Activated effector memory CD4-positive, alpha-beta T cell treated with anti-CD3 and anti-CD28 coated beads, Interleukin-2, amount 50 U/mL, for 16 hours (primary cell): ENCODE measurements at regions not wholly inside any gene's neighbourhood (a gene's known extent, or its start where the extent isn't known, plus 50 kb on each side); places are given as distances from the start of the nearest gene placed in this dataset.

Source experiments
- DNase-seq: peaks from one replicate; pipeline ENCODE4 v3.0.0-alpha.2; 2020

DNA sequence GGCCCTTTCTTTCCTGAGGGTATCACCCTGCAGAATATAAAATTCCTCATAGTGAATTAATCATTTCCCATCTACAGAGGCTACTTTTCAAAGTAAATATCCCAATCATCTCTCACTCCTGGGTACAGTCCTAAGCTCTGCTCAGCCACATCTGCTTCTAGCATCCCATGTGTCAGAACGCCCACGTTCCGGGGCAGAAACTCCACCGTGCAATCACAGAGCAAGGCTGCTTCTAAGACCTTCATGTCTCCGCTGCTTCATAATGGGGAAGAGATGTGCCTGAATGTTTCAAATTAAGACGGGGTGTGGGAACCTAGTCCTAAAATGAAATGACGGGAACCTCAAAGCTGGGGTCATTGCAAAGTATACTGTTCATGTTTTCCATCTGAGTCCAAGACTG, 208.8 kb upstream of the GMDS start:
- no peak for DNase-seq

DNA sequence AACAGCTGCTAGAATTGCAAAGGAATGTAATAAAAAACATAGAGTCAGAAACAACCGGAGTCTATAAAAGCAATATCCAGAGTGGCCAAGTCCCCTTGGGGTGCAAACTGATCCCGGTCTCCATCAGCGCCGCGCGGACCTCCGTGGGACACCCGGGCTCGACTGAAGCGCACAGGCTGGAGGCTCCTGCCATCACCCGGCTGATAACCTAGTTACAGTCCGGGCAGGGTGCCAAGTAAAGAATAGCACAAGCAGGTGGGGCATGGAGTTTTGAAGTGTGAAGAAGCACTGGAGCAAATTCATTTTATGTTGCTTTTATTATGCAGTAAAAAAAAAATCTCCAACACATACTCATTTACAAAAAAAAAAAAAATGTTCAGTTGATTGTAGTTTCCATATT, 205.1 kb upstream of the GMDS start:
- DNase-seq: no peak

DNA sequence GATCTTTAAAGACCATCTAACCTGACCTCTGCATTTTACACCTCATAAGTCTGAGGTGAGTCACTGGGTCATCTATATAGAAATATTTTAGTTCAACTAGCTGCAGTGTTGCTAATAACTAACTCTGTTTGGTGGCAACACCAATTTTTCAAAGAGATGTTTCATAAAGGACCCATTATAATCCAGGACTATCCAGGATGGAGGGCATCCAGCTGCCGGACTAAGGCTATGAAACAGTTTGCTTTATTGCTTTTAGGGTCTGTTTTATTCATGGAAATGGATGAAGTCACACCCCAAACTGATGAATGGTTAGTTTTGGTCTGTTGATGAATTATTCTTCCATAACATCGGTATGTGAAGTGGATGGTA, 204.2 kb upstream of the GMDS start:
- no peak for DNase-seq

DNA sequence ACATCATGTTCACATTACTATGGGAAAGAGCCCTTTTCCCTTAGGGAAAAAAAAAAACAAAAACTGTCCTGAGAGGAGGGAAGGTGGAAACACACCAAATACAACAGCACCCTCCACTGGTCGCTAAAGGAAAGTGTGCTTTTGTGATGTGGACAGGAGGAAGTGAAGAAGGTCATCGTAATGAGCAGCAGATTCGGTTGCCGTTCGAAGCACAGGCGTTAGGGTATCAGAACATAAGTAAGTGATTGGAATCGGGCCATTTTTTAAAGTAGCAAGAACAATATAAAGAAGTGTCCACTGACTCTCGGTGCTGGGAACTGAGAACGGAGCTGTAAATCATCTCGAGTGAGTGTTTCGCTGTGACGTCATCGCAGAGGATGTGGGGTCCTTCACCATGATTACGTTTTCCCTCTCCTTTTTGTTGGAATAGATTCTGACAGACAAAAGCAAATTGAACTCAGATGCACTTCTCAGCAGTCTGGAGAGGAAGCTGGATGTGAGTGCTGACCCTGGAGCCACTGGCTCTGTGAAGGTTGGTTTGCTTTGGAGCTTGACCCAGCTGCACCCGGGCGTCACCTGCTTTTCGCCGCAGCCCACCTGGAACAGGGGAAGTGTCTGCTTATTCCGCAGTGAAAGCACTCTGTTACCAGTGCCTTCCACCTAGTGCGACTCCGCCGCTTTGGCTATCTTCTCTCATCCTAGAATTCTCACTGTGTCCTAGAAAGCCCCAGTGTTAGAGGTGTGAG, 203.6 kb upstream of the GMDS start:
- DNase-seq: no peak

DNA sequence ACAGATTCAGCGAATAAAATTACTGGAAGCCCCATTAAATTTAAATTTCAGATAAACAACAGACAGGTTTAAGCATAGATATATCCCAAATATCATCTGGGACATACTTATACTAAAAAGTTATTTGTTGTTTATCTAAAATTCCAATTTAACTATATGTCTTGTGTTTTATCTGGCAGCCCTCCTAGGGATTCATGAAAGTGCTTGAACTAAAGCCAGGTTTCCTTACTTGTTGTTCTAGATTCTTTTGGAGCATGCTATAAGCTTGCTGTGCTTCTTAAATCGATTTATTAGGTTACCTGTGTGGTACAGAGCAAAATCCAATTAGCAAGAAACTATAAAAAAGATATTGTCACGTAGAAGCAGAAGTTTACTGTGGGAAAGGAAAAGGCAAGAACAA, 202.5 kb upstream of the GMDS start:
- DNase-seq: no peak

DNA sequence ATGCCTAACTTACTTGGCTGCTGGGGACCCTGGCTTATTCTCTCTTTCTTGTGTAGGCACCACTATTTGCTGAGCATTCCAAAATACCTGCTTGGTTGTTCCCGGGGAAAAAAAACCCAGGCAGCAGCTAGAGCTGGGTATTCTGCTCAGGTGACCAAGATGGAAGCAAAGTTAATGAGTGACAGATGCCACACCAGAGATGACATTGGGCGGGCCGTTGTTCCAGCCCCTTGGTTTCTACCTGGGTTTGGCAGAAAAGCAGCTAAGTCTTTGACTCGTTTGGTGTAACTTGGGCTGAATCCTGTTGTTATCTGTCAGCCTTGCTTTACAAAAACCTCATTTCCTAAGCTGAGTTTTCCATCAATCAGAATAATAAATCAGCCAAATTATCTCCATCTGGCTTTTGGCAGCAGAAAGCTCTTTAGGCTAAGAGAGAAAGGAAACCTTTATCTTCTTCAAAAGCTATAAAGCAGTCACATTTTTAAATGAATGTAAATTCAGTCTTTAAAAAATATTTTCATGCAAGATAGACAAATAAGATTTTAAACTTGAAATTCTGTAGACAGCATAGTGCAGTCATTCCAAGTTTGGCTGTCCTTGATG, 202.0 kb upstream of the GMDS start:
- no peak for DNase-seq

DNA sequence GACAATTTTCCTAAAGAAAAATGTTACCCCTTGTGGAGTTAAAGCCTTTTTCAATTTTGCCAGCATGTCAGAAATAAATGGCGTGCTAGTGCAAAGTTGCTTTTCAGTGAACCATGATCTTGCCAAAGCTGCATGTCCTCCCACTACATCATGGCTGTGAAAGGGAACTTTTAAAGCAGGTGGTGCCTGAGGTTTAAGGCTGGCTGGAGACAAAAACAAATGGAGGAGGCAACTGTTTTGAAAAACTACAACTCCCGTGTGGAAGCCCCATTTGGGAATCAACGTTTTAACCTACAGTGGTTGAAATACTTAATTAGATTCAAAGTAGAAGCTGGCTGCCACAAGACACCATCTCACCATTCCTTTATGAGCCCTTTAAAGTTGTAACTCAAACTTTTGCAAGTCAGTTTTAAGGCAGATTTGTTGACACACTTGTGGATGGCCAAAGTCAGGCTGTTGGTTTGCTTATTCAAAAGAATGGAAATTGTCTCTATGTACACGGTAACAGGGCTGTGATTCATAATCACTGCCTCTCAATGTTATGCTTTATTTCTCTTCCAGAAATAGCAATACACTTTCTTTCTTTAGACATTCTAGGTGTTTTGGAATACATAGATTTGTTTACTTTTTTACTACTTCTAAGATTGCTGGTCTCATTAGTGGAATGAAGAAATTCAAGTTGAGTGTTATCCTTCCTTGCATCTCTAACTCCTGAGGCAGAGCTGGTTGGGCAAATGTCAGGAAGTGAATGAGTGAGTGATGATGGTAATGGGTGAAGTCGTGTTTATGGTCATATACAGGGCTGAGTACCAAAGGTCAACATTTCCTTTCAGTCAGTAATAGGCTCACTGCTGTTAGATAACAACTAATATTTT, 196.4 kb upstream of the GMDS start:
- DNase-seq: no peak

DNA sequence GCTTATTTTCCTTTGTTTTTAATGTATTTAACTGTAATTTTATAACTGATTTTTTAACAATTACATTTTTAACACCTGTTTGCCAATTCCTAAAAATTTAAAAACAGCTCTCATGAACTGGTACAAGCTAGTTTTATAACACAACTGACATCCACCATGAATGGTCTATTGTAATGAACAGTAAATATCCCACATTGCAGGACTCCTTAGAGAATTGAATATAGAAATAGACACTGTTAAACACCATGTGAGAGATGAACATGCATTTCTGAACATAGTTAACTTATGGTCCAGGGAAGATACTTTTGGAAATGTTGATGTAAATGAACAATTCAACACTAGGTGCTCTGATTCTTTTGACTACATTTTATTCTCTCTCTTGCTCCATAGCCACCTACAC, 195.1 kb upstream of the GMDS start:
- no peak for DNase-seq

DNA sequence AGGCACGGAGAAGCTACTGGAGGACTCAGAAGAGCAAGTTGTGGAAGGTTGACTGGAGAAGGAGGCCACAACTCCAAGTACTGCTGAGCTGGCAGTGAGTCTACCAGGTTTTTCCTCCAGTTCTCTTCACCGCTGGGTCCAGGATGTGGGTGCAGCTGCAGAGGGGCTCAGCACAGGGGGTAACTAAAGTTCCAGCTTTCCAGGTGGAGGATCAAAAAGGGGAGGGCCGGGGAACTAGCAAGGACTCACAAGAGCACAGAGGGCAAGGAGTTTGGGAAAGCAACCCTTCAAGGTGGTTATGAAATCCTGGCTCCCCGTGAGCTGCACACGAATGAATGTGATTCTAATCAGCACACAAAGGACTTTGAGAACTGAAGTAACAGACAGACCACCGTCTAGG, 194.2 kb upstream of the GMDS start:
- no peak for DNase-seq

DNA sequence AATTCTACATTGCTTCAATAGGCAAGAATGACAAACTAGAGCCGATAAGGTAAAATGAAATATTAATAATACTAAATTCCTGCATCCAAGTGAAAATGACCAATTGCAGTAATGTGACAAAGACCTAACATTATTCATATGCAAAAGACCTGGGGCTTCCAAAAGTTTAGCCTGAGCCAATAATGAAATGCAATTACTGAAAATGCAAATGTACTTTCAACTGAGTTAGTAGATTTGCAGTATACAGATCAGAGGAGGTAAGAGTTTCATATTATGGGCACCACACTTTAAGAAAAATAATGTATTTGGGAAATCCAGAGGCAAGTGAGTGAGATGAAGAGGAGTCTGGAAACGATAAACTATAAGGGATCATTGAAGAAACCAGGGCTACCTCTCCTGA, 193.7 kb upstream of the GMDS start:
- DNase-seq: no peak

DNA sequence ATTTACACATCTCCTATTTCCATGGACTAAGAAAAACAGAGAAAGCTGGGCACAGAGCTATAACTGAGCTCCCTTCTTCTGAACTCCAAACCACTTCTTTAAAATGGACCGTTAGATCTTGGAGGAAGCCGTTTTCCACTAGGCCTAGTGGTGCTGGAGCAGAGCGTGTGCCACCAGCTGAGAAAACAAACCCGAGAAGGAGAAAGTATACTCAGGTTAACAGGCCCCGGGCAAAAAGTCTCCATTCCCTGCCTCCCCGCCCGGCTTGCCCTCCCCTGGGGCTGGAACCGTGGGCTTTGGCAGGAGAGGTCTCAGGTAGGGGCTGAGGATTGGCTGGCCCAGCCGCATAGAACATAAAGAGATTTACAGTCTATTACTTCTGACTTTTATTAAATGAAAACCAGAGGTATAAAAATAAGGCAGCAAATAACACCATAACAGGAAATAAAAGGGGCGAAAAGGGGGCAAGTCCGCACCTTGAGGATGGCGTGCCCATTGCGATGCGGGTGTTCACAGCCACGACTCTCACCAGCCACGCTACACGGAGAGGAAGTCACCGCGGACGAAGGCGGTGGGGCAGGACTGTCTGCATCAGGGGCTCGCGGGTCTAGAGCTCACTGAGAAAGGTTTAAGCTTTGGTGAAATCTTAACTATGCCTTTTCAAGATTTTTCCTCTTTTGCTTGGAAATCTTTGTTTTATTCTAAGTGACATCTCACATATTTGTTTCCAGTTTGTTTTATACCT, 191.2 kb upstream of the GMDS start:
- DNase-seq: no peak

DNA sequence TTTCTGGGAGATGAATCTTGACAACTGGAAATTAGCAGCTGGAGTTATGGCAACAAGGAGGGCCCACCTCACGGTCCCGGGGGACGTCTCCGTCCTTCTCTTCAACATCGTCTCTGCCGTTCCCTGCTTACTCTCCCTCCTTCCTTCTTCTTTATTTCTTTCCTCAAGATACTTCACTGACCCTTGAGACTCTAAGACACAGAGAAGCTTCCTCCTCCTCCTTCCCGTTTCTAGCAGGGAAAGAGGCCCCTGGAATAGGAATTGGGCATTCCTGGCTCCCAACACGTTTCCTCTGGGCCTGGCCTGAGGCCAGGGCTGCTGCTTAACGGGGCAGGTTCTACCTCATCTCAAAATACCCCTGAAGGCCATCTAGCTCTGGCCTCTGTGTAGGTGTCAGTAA, 189.9 kb upstream of the GMDS start:
- DNase-seq: no peak

DNA sequence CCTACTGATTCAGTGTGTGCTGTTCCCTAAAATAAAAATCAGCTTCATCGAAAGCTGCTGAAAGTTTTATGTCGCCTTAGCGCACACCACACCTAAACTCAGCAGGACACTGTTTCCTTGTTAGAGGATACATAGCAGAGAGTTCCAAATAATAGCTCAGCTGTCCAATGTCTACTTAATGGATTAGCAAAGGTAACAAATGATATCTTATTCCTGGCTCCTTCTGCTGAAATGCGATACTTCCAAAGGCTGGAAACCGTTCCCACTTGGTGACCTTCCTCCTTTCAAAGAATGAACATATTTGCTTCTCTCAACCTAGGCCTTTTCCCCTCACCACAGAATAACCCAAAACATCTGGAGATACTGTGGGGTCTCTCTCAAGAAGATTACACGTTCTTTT, 189.5 kb upstream of the GMDS start:
- no peak for DNase-seq

DNA sequence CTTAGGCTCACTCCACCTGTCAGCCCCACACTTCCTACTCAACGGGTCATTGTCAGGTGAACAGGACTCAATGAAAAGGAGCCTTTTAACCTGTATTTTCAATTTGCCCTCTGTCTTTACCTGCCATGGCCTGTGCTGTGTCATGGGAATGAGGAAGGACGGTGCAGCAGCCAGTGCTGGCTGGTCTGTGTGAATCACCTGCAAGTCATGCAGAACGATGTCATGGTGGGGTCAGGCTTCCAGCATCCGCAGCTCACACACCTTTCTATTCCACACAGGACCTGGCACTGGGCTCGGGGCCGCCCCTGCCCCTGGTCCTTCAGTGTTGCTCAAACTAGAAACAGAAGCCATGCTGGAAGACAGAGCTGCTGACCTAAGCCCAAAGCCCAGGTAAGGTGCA, 188.7 kb upstream of the GMDS start:
- no peak for DNase-seq

DNA sequence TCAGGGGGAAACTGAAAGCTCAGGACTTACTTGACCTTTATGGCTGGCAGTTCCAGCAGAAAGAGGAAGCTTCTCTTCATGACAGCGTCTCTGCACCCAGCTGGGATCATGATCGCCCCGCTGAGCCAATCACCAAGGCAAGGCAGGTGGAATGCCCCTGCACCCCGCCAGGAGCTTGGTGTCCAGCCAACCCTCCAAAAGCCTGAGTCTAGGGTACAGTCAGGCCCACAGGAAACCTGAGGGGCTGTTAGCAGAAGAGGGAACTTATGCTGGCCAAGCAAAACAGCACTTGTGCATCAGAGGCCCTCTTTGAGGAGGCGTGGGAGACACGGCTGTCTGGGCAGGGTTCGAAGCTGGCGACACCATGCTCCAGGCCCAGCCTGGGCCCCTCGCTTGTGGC, 188.3 kb upstream of the GMDS start:
- DNase-seq: no peak

DNA sequence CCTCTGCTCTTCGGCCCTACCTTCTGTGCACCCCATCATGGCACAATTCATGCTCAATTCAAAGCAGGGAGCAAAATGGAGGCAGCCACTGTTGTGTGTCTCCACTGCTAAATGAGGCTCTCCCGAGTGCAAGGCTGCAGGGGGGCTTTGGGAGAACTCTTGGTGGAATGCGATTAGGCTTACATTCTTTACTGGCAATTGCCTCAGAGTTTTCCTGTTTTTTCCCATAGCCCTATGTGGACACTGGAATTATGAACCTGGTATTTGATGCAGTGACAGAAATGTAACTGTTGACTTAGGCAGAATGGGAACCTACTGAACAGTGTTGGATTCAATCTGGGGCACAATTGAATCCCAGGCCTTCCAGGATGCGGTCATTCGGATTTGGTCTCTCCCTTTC, 187.9 kb upstream of the GMDS start:
- DNase-seq: no peak

DNA sequence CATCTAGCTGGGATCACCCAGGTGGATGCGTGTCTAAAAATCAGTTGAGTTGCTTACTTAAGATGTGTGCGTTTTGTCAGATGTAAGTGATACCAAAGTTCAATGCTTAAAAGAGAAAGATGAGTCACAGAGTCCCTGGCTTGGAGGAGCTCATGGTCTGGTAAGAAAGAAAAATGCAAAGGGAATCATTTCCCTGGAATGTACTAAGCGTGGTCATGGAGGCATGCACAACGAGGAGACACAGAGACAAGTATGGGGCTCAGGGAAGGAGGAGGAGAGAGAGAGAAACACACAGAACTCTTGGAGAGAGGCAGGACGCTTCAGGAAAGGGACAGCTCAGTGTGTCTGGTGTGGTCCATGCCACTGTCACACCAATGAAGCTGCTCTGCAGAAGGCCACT, 186.9 kb upstream of the GMDS start:
- DNase-seq: no peak

DNA sequence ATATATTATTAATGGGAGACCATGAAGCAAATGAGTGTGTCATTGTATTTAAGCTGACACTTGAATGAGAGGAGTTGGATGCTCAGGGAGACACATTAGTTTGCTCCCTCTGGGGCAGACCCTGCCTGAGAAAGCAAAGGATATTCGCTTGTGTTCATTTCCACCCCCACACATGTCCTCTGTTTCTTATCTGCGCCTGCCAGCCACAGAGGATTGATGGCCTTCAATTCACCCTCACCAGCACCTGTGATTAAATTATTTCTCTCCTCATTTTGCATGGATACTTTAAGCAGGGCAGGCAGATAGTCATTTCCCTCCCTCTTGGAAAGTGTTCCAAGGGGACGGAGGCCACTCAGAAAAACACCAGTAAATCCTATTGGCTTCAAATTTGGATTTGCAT, 185.2 kb upstream of the GMDS start:
- DNase-seq: no peak

DNA sequence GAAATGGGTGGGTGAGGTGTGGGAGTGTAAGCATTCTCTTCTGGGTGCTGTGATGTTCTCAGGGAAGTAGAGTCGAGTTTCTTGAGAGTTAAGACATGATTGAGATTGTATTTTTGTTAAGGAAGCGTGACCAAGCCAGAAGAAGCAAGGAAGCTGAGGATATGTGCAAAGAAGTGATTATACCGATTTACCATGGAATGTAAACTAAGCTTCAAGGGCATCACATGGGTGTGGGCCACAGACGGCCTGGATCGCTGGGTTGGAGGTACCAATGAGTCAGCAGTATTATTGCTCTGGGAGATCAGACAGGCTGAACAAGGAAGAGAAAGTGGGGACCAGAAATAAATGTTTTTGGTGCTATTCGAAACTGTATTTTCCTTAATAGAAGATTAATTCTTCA, 184.1 kb upstream of the GMDS start:
- no peak for DNase-seq

DNA sequence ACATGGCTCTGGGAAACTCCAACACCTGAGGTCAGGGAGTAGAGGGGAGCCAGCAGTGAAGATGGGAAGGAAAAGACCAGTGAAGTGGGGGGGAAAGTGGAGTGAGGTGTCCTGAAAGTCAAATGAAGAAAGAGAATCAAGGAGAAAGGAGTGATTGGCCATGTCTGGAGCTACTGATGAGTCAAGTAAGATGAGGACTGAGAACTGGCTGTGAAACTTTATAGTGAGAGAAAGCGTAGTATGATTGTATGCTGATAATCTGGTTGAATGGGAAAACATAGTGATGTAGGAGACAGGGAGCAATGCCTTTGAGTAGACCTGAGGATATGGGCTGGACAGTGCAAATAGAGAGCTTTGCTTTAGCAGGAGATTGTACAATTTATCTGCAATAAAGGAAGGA, 183.6 kb upstream of the GMDS start:
- no peak for DNase-seq

DNA sequence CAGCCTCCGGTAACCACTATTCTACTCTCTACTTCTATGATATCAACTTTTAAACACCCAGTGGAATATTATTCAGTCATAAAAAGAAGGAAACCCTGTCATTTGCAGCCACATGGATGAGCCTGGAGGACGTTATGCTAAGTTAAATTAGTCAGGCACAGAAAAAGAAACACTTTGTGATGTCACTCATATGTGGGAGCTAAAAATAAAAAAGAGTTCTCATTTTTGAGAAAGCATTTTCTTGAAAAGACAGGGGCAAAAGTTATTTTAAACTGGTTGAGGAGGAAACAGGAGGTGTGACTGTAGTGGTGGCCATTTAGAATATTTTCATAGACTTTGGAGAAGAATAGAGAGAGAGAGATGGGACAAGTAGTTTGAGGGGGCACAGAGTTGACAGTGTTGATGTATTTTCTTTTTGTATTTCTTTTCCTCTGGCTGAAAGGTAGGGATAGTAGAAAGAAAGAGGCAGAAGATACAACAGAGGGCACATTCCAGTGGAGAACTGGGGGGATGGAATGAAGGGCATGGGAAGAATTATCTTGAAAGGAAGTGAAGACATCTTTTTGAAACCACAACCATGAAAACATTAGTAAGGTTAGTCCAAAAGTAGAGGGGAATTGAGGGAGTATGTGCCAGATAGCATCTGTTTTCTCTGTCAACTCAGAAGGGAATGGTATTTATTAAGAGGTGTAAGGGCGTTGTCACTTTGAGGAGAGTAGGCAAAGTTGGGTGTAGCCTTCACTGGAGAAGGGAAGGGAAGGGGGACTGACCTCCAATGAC, 181.3 kb upstream of the GMDS start:
- no peak for DNase-seq

DNA sequence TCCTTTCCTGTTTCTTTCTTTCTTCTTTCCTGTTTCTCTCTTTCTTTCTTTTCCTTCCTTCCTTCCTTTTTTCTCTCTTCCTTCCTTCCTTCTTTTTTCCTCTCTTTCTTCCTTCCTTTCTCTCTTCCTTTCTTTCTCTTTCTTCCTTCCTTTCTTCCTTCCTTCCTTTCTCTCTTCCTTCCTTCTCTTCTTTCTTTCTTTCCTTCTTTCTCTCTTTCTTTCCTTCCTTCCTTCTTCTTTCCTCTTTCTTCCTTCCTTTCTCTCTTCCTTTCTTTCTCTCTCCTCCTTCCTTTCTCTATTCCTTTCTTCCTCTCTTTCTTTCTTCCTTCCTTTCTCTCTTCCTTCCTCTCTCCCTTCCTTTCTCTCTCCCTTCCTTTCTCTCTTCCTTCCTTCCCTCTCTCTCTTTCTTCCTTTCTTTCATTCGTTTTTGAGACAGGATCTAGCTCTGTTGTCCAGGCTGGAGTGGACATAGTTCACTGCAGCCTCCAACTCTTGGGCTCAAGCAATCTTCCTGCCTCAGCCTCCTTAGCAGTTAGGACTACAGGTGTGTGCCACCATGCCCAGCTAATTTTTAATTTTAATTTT, 170.8 kb upstream of the GMDS start:
- no peak for DNase-seq
